Cerebellar cortex (tissue), 1 donor: ENCODE measurements at regions not wholly inside any gene's neighbourhood (a gene's known extent, or its start where the extent isn't known, plus 50 kb on each side); places are given as distances from the start of the nearest gene placed in this dataset.

Experiments used
- DNase-seq: peaks from one replicate; pipeline ENCODE4 v3.0.0-alpha.2; 2015; ENCODE audit warnings: low spot score

- no peak for DNase-seq
Observed at GRCh38 chr10:43781480-43782361, 133.0 kb upstream of the ZNF32 start.

GRCh38 chr10:43778571-43778970 lies 129.9 kb upstream of the ZNF32 start:
- no peak for DNase-seq

GRCh38 chr10:43775384-43775783 lies 126.7 kb upstream of the ZNF32 start:
- no peak for DNase-seq

- DNase-seq = no peak
Observed at GRCh38 chr10:43774234-43774769, 125.6 kb upstream of the ZNF32 start.

- DNase-seq = no peak
Observed at GRCh38 chr10:43773736-43774135, 125.1 kb upstream of the ZNF32 start.

- DNase-seq = no peak
Observed at GRCh38 chr10:43772171-43772570, 123.5 kb upstream of the ZNF32 start.

GRCh38 chr10:43771675-43772074 lies 123.0 kb upstream of the ZNF32 start:
- no peak for DNase-seq

GRCh38 chr10:43765516-43765915 lies 116.8 kb upstream of the ZNF32 start:
- no peak for DNase-seq

GRCh38 chr10:43763846-43764245 lies 115.2 kb upstream of the ZNF32 start:
- DNase-seq = no peak

GRCh38 chr10:43760514-43760913 lies 111.8 kb upstream of the ZNF32 start:
- DNase-seq = no peak

GRCh38 chr10:43759216-43759615 lies 110.5 kb upstream of the ZNF32 start:
- no peak for DNase-seq

- no peak for DNase-seq
Observed at GRCh38 chr10:43756341-43756740, 107.7 kb upstream of the ZNF32 start.

GRCh38 chr10:43754569-43755260 lies 106.0 kb upstream of the ZNF32 start:
- DNase-seq = no peak

GRCh38 chr10:43753397-43754061 lies 104.8 kb upstream of the ZNF32 start:
- no peak for DNase-seq

GRCh38 chr10:43752682-43753081 lies 104.0 kb upstream of the ZNF32 start:
- DNase-seq = no peak

GRCh38 chr10:43751646-43752045 lies 103.0 kb upstream of the ZNF32 start:
- DNase-seq = no peak

- DNase-seq = no peak
Observed at GRCh38 chr10:43749940-43750552, 101.4 kb upstream of the ZNF32 start.

GRCh38 chr10:43749145-43749576 lies 100.5 kb upstream of the ZNF32 start:
- no peak for DNase-seq

- no peak for DNase-seq
Observed at GRCh38 chr10:43748560-43748959, 99.9 kb upstream of the ZNF32 start.

- peak; percentile 20 for DNase-seq
Observed at GRCh38 chr10:43746906-43747305, 98.2 kb upstream of the ZNF32 start.

GRCh38 chr10:43739161-43739560 lies 90.5 kb upstream of the ZNF32 start:
- DNase-seq = no peak

GRCh38 chr10:43737003-43737402 lies 88.3 kb upstream of the ZNF32 start:
- no peak for DNase-seq
